ENCODE measurements at regions not wholly inside any gene's neighbourhood (a gene's known extent, or its start where the extent isn't known, plus 50 kb on each side); places are given as distances from the start of the nearest gene placed in this dataset.
"Not testable (repeated sequence)": the region's sequence is repeated elsewhere in the genome, so short reads cannot be mapped to it uniquely, and the experiment has no call there.

- DNase-seq (ENCODE audit: low spot score) = no peak
Observed at GRCh38 chr11:101835506-101836063, 79.2 kb upstream of the CEP126 start.

DNA sequence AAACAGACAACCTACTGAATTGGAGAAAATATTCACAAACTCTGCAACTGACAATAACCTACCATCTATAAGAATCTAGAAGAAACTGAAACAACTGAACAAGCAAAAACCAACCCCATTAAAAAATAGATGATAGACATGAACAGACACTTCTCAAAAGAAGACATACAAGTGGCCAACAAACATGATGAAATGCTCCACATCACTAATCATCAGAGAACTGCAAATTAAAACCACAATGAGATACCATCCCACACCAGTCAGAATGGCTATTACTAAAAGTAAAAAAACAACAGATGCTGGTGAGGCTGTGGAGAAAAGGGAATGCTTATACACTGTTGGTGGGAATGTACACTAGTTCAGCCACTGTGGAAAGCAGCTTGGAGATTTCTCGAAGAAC, 84.3 kb upstream of the CEP126 start:
- not testable (repeated sequence) for DNase-seq (ENCODE audit: low spot score)

DNA sequence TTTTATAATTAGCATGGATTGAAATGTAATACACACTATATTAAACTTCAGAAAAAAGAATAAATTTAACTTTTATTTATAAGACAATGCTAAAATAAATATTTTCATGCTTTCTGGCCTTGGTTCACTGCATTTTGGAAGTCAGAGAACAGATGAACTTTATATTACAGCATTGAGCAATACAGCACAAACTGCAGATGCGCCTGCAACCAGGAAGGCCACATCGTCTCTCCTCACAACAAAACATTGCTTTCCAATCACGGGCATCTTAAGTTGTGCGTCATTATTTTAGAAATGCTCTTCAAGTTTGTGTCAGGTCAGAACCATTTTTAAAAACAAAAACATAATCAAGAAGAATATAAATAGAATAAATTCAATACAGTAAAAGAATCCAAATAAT, 89.3 kb upstream of the CEP126 start:
- DNase-seq (ENCODE audit: low spot score) = no peak

DNA sequence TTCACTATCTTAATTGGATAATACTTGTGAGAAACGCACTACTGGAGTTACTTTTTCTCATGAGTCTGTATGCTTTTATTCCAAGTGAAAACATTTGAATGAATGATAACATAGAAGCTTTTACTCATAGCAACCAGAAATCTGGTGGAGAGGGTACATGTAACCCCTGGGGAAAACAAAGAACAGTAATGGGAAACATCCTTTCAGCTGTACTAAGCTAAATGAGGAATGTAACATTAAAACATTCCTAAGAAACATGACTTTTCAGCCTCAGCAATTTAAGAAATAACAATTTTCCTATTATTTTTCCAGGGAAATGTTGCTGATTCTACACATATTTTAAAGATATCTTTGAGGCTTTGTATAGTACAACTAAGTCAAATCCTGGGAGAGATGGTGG, 97.2 kb upstream of the CEP126 start:
- DNase-seq (ENCODE audit: low spot score) = no peak

DNA sequence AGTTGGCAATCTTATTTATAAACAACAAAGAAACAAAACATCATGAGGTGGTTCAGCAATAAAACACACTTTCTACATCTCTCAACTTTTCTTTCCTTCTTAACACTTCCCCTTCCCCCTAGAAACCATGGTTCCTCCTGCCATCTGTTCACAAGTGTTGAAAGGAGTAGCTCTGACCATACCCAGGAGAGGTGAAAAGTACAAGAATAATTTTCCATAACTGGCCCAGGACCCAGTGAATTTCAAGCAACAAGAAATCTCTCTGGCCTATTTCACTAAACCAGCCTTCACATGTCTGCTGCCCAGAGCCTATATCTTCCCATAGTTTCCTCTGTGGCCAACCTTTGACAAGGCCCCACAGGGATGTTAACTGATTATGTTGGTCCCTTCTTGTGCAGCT, 98.2 kb upstream of the CEP126 start:
- DNase-seq (ENCODE audit: low spot score) = no peak

DNA sequence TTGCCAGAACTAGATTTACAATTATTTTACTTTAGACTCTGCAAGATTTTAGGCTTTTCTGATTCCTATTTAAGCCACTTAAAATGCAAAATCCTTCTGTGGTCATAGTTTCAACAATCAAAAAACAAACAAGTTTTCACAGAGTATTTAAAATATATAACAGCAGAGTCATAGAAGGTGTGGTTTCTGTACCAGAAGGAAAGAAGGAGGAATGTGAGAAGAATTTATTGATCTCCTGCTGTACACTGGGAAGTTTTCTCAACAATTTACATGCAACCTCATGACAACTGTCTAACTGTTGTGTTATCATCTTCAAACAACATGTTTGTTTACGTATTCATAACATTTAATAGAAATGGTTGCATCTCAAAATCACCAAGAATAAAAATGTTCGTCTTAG, 102.3 kb upstream of the CEP126 start:
- no peak for DNase-seq (ENCODE audit: low spot score)

GRCh38 chr11:101810546-101810945, 104.3 kb upstream of the CEP126 start:
- no peak for DNase-seq (ENCODE audit: low spot score)

GRCh38 chr11:101807531-101807930, 107.3 kb upstream of the CEP126 start:
- DNase-seq (ENCODE audit: low spot score) = no peak

- DNase-seq (ENCODE audit: low spot score) = no peak
Observed at GRCh38 chr11:101803651-101804050, 111.2 kb upstream of the CEP126 start.

DNA sequence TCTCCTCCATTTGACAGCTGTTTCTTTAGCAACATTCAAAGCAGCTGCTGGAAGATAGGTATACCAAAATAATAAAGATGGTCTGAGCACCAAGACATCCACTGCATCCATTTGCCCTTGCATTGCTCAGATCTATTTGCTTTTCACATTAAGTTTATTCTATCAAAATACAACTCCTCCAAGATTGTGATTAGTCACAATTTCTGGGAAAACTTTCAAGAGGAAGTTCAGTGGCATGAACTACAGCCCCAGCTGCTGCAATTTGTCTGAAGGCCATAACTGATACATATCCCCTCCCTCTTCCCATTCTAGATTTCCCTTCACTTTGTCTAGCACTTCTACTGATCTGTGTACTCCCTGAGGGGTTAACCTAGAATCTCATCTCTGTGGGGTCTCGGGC, 117.5 kb upstream of the CEP126 start:
- DNase-seq (ENCODE audit: low spot score) = no peak

DNA sequence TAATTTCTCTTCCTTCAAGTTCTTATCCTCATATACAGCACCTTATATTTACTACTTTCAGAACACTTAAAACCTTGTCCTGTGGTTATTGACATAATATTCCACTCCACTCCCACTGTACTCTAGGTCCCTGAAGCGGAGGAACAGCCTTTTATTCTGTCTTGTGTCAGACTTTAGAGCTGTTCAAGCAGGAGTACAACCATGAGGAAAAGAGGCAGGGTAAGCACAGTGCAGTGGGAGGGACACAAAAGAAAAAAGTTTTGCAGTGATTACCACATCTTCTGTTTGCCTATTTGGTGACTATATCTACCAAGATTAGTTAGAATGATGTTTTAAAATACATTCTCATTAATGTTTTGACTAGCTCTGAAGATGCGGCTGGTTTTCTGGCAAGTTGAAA, 122.0 kb upstream of the CEP126 start:
- no peak for DNase-seq (ENCODE audit: low spot score)

DNA sequence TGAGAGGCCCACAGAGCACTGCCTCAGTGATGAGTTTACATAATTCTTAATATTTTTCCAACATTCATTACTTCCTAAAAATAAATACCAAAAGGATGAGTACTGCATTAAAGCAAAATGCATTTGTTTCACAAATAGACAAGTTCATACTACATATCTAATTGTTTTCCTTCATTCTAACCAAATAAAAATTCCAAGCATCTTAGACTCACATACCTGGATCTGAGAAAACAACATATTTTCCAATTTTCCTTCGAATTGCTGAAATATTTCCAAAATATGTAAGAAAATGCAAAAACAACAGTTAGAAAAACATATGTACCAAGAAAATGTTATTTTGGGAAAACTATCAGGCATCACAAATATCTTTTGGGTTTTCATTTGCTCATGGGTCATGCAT, 127.9 kb upstream of the CEP126 start:
- DNase-seq (ENCODE audit: low spot score) = no peak

DNA sequence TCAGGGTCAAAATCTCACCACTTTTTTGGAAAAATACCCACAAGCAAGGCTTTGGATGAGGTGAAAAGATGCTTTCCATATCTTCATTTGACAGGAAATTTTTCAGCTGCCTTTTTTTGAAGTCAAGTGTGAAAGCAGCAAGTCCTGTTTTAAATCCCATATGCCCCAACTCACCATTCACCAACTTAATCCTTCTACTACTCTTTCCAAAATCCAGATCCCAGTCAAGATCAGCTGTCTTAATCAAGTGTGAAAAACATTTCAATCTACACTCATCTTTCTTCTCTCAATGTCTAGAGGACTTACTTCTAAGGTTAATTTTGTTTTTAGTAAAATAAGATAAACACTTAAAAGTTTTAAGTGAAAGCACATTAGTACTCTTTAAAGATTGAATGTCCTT, 128.4 kb upstream of the CEP126 start:
- DNase-seq (ENCODE audit: low spot score) = no peak

DNA sequence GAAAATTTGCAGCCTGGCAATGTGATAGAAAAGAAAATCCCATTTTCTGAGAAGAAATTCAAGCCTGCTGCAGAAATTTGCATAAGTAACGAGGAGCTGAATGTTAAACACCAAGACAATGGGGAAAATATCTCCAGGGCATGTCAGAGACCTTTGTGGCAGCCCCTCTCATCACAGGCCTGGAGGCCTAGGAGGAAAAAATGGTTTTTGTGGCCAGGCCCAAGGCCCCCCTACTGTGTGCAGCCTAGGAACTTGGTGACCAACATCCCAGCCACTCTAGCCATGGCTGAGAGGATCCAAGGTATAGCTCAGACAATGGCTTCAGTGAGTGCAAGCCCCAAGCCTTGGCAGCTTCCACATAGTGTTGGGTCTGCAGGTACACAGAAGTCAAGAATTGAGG, 135.6 kb upstream of the CEP126 start:
- not testable (repeated sequence) for DNase-seq (ENCODE audit: low spot score)

GRCh38 chr11:101777476-101777875, 137.3 kb upstream of the CEP126 start:
- DNase-seq (ENCODE audit: low spot score) = no peak

DNA sequence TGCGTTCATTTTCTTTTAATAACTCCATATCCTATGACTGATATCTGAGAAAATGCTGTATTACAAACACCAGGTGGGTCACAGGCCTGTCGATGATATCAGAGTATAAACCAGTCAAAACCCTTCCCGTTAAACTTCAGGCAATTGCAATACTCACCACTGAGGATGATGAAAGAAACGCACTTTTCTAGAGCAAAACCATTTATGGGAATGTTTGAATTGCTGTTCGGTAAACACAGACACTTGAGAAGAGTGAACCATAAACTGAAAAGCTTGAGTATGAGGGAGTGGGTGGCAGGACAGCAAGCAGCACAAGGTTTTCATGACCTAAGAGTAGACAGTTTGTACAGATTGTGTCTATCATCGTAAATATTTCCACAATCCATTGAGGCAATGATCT, 139.8 kb upstream of the CEP126 start:
- no peak for DNase-seq (ENCODE audit: low spot score)

DNA sequence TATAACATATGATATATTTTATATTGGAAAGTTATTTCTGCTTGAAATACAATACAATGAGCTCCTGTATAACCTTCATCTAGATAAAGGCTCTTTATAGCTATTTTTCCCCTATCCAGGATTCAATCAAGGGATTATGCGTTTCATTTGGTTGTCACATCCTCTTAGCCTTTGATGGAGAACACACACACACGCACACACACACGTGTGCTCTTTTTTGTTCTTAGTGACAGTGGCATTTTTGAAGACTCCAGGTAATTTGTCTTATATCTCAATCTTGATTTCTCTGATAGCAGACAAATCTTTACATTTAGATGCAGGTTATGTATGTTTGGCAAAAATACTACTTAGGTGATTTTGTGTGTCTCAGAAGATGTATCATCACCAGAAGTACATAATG, 144.2 kb upstream of the CEP126 start:
- no peak for DNase-seq (ENCODE audit: low spot score)

GRCh38 chr11:101765932-101766331, 148.9 kb upstream of the CEP126 start:
- no peak for DNase-seq (ENCODE audit: low spot score)

- DNase-seq (ENCODE audit: low spot score) = no peak
Observed at GRCh38 chr11:101759771-101760450, 154.9 kb upstream of the CEP126 start.

GRCh38 chr11:101757741-101758140, 157.1 kb upstream of the CEP126 start:
- DNase-seq (ENCODE audit: low spot score) = no peak

DNA sequence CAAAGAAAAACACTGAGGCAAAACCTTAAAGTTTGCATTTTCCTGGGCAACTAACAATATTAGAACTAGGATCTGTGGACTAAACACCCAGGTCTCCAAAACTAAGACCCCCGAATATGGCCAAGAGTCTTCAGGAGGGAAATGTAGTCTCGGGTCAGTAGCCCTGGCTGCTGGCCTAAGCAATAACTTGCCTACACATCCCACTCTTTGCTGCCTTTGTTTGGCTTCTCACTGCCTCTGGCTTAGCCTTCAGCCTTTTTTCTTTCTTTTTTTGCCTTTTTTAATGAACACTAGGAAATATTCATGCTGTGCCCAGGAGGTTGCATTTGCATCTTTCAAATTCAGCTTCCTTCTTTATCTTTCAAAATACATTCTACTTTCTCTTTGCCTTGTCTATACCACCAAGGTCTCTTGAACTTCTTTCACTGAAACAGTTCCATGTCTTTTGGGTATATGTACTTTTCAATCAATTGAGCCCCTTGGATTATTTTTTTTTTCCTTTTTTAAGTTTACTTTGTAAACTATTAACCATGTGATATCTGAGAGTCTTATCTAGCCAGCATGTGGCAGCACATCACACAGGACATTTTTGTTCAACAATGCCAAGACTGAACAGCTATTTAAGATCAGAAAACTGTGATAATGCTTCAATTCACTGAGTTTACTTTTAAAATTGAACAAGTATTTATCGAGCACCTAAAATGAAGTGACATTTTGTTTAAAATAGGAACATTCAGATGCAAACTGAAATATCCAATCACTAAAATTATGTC, 165.0 kb upstream of the TRPC6 start:
- no peak for DNase-seq (ENCODE audit: low spot score)

DNA sequence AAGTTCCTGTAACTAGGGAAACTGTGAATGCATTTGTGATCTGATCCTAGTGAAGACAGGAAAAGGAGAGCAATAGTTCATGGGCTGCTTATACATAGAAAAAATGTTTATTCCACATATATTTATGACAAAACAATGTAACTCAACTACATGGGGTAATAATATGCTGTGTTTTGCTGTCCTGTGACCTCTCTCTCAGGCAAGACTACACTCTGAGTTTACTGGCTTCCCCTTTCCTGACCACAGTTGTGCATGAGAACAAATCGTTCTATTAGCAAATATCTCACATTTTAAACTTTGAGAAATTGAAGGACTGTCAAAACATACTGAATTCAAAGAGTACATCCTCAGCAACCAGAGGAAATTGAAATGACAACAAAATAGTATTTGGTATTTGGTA, 161.9 kb upstream of the TRPC6 start:
- DNase-seq (ENCODE audit: low spot score) = no peak

- no peak for DNase-seq (ENCODE audit: low spot score)
Observed at GRCh38 chr11:101743828-101744227, 160.0 kb upstream of the TRPC6 start.
